ENCODE measurements at regions not wholly inside any gene's neighbourhood (a gene's known extent, or its start where the extent isn't known, plus 50 kb on each side); places are given as distances from the start of the nearest gene placed in this dataset.

DNA sequence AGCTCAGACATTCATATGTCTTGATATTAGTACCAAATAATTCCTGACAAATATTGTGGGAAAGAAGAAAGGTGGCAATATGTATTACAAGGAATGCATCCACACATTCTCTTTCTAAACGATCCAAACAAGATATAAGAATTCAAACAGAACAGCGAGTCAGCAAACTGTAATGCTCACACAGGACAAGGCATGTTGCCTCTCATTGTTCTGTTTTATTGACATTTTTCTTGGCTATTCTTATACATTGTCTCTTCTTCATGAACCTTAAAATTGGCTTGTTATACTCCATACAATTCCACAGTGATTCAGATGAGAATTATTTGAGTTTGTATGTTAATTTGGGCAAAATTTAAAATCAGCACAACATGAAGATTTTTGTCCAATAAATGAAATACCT lies 189.1 kb downstream of the HS3ST3B1 start:
- no peaks in the 10 kb centered on the region for H3K79me2 ChIP-seq
- H4K20me1 ChIP-seq (ENCODE audit: insufficient read depth, poor library complexity, severe bottlenecking) = no peaks in the 10 kb centered on the region
- TF ChIP-seq EZH2phosphoT487 (IDR thresholded peaks at IDR 0.05; ENCODE audit: low read depth, severe bottlenecking, unreplicated experiment) = no peak
- TF ChIP-seq EZH2 (IDR thresholded peaks at IDR 0.05; ENCODE audit: borderline replicate concordance) = no peak
- TF ChIP-seq, protein P1, sequence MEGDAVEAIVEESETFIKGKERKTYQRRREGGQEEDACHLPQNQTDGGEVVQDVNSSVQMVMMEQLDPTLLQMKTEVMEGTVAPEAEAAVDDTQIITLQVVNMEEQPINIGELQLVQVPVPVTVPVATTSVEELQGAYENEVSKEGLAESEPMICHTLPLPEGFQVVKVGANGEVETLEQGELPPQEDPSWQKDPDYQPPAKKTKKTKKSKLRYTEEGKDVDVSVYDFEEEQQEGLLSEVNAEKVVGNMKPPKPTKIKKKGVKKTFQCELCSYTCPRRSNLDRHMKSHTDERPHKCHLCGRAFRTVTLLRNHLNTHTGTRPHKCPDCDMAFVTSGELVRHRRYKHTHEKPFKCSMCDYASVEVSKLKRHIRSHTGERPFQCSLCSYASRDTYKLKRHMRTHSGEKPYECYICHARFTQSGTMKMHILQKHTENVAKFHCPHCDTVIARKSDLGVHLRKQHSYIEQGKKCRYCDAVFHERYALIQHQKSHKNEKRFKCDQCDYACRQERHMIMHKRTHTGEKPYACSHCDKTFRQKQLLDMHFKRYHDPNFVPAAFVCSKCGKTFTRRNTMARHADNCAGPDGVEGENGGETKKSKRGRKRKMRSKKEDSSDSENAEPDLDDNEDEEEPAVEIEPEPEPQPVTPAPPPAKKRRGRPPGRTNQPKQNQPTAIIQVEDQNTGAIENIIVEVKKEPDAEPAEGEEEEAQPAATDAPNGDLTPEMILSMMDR (IDR thresholded peaks at IDR 0.05; ENCODE audit: poor library complexity) = no peak
- no peaks in the 10 kb centered on the region for H3K9me3 ChIP-seq (ENCODE audit: low read depth)
- H3K4me3 ChIP-seq = no peak overlapping the region
- H2AFZ ChIP-seq = no peak overlapping the region
- H3K27me3 ChIP-seq = no peaks in the 10 kb centered on the region
- H3K27ac ChIP-seq = no peak overlapping the region
- no peaks in the 10 kb centered on the region for H3K9me2 ChIP-seq (replicated peaks; ENCODE audit: insufficient read depth)
- no peak for DNase-seq (ENCODE audit: low spot score)
- H3K36me3 ChIP-seq (replicated peaks; ENCODE audit: insufficient read depth, low read depth) = no peaks in the 10 kb centered on the region
- WGBS (ENCODE audit: low lambda C conversion rate, missing lambda C conversion rate) = 87% methylated on average over 2 of the region's 2 CpGs
- no peak overlapping the region for H3K4me2 ChIP-seq
- no peaks in the 10 kb centered on the region for H3K4me1 ChIP-seq (ENCODE audit: insufficient read depth)

DNA sequence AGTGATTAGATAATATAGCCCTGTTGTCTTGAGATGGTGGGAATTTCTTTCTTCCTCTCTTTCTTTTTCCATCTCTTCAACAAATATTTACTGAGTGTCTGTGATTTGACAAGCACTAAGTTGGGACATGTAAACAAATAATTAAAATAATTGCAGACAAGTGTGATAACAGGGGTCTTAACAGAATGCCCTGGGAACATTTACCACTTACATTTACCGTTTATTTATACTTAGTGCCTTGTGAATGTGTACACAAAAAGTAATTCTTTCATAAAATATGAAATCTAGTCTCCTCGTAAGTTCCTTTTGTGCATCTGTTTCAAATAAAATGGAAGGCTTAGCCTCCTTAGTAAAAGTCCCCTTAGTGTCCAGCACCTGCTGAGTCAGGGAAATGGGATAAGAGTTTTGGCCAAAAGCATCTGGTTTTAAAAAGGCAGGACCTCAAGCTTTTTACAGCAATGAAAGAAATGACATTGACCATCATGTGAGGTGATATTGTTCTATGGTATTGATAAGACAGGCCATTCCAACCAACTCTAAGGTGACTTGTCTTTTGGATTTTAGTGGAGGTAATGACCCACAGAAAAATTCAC lies 188.2 kb downstream of the HS3ST3B1 start:
- no peaks in the 10 kb centered on the region for H3K79me2 ChIP-seq
- no peaks in the 10 kb centered on the region for H3K9me2 ChIP-seq (replicated peaks; ENCODE audit: insufficient read depth)
- no peak overlapping the region for H3K4me2 ChIP-seq
- H3K4me3 ChIP-seq = no peak overlapping the region
- no peak overlapping the region for H3K27ac ChIP-seq
- no peak overlapping the region for H2AFZ ChIP-seq
- H3K9me3 ChIP-seq (ENCODE audit: low read depth) = no peaks in the 10 kb centered on the region
- no peaks in the 10 kb centered on the region for H3K27me3 ChIP-seq
- no peaks in the 10 kb centered on the region for H3K36me3 ChIP-seq (replicated peaks; ENCODE audit: insufficient read depth, low read depth)
- no peak for TF ChIP-seq EZH2 (IDR thresholded peaks at IDR 0.05; ENCODE audit: borderline replicate concordance)
- peak; percentile 98 for TF ChIP-seq EZH2phosphoT487 (IDR thresholded peaks at IDR 0.05; ENCODE audit: low read depth, severe bottlenecking, unreplicated experiment)
- no peaks in the 10 kb centered on the region for H3K4me1 ChIP-seq (ENCODE audit: insufficient read depth)
- 33% methylated on average over 2 of the region's 2 CpGs for WGBS (ENCODE audit: low lambda C conversion rate, missing lambda C conversion rate)
- DNase-seq (ENCODE audit: low spot score) = no peak
- H4K20me1 ChIP-seq (ENCODE audit: insufficient read depth, poor library complexity, severe bottlenecking) = no peaks in the 10 kb centered on the region

DNA sequence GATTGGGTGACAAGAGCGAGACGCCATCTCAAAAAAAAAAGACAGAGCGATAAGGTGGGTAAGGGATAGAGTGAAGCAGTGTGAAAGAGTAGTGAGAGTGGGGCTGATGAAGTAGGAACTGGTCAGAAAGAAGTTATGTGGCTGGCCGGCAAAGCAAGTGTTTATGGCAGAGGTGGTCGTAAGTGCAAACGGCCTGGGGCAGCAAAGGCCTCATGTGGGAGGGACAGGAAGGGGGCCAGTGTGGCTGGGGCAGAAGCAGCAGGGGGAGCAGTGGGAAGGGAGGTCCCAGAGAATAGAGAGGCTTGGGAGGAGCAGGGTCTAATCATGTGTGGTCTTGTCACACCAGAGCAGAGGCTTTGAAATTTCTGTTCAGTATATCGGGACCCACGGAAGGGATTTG lies 186.2 kb downstream of the HS3ST3B1 start:
- H3K27me3 ChIP-seq = no peaks in the 10 kb centered on the region
- H3K9me3 ChIP-seq (ENCODE audit: low read depth) = no peaks in the 10 kb centered on the region
- no peak overlapping the region for H3K4me3 ChIP-seq
- no peaks in the 10 kb centered on the region for H3K4me1 ChIP-seq (ENCODE audit: insufficient read depth)
- no peak overlapping the region for H2AFZ ChIP-seq
- 78% methylated on average over 8 of the region's 8 CpGs for WGBS (ENCODE audit: low lambda C conversion rate, missing lambda C conversion rate)
- H3K4me2 ChIP-seq = no peak overlapping the region
- H3K27ac ChIP-seq = no peak overlapping the region
- DNase-seq (ENCODE audit: low spot score) = no peak
- no peaks in the 10 kb centered on the region for H4K20me1 ChIP-seq (ENCODE audit: insufficient read depth, poor library complexity, severe bottlenecking)
- no peaks in the 10 kb centered on the region for H3K79me2 ChIP-seq
- TF ChIP-seq EZH2phosphoT487 (IDR thresholded peaks at IDR 0.05; ENCODE audit: low read depth, severe bottlenecking, unreplicated experiment) = no peak
- no peaks in the 10 kb centered on the region for H3K36me3 ChIP-seq (replicated peaks; ENCODE audit: insufficient read depth, low read depth)
- no peaks in the 10 kb centered on the region for H3K9me2 ChIP-seq (replicated peaks; ENCODE audit: insufficient read depth)

DNA sequence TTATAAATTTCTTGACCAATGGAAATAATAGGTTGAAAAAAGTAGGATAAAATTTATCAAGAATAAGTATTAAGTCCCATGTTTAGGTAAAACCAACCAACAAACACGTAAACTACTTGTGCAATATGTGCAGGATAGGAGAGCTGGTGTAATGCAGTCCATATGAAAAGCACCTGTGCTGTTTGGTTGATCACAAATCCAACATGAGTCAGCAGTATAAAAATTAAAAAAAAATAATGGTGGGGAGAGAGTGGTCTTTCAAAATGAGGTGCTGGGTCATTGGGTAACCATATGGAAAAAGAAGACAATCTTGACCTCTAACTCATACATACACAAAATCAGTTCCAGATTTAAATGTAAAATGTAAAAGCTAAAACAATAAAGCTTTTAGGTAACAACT lies 181.8 kb downstream of the HS3ST3B1 start:
- Histone ChIP-seq H3K9me3 (ENCODE audit: low read depth) (no peaks in the 10 kb centered on the region), H3K36me3 (replicated peaks; ENCODE audit: insufficient read depth, low read depth) (no peaks in the 10 kb centered on the region), H3K4me3 (no peak overlapping the region), H3K27me3 (no peaks in the 10 kb centered on the region), H3K27ac (no peak overlapping the region), H2AFZ (no peak overlapping the region), H4K20me1 (ENCODE audit: insufficient read depth, poor library complexity, severe bottlenecking) (no peaks in the 10 kb centered on the region), H3K4me1 (ENCODE audit: insufficient read depth) (no peaks in the 10 kb centered on the region), H3K79me2 (no peaks in the 10 kb centered on the region), H3K4me2 (no peak overlapping the region), H3K9me2 (replicated peaks; ENCODE audit: insufficient read depth) (no peaks in the 10 kb centered on the region)
- no peak for TF ChIP-seq EZH2 (IDR thresholded peaks at IDR 0.05; ENCODE audit: borderline replicate concordance)
- TF ChIP-seq EZH2phosphoT487 (IDR thresholded peaks at IDR 0.05; ENCODE audit: low read depth, severe bottlenecking, unreplicated experiment) = no peak
- TF ChIP-seq, protein P1 (IDR thresholded peaks at IDR 0.05; ENCODE audit: poor library complexity) = no peak
- DNase-seq (ENCODE audit: low spot score) = no peak
- 96% methylated on average over 1 of the region's 1 CpG for WGBS (ENCODE audit: low lambda C conversion rate, missing lambda C conversion rate)

Data from hepatocyte (in vitro differentiated cells).